ENCODE measurements at regions not wholly inside any gene's neighbourhood (a gene's known extent, or its start where the extent isn't known, plus 50 kb on each side); places are given as distances from the start of the nearest gene placed in this dataset.
"Not testable (repeated sequence)": the region's sequence is repeated elsewhere in the genome, so short reads cannot be mapped to it uniquely, and the experiment has no call there.

DNA sequence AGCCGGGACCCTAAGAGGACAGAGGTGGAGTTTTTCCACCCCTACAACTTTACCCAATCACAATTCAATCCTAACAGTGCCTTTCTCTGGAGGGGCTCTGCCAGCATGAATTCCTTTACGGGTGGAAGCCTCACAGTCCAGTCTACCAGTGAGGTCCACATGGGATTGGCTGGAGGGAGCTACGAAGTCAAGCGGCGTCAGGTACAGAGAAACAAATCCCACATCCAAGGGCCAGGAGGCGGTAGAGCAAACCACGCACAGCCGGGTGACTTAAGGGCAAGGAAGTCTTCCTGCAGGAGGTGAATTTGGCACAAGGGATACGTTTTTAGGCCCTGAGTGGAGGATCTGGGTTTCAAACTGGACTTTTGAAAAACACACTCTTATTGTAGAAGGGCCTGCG is 199.6 kb downstream of the UQCRFS1 start:
- no peak for DNase-seq

DNA sequence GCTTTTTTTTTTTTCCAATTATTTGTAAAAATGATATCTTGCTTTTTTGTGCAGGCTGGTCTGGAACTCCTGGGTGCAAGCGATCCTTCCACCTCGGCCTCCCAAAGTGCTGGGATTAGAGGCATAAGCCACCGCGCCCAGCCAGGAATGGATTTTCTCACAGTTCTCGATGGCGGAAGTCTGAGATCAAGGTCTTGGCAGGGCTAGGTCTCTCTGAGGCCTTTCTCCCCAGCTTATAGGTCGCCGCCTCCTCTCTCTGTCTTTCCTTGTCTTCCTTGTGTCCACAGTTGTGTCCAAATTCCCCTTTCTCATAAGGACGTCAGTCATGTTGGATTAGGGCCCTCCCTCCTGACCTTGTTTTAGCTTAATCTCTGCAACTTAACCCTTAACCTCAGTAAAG is 200.5 kb downstream of the UQCRFS1 start:
- DNase-seq = no peak

DNA sequence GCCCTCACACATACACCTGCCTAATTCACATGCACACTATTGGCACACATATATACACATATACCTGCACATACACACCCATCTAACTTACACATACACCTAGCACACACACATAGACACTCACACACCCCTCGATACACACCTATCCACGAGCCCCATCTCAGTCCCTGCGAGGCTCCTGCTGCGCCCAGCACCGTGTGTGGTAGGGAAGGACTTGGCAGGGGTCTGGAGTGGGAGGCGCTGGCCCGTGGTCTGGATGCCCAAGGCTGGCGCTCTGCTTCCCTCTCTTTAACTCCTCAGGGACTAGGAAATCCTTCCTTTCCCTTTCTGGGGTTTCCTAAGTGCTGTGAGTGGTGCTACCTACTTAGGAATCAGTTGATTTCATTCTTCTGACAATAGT is 202.7 kb downstream of the UQCRFS1 start:
- no peak for DNase-seq

DNA sequence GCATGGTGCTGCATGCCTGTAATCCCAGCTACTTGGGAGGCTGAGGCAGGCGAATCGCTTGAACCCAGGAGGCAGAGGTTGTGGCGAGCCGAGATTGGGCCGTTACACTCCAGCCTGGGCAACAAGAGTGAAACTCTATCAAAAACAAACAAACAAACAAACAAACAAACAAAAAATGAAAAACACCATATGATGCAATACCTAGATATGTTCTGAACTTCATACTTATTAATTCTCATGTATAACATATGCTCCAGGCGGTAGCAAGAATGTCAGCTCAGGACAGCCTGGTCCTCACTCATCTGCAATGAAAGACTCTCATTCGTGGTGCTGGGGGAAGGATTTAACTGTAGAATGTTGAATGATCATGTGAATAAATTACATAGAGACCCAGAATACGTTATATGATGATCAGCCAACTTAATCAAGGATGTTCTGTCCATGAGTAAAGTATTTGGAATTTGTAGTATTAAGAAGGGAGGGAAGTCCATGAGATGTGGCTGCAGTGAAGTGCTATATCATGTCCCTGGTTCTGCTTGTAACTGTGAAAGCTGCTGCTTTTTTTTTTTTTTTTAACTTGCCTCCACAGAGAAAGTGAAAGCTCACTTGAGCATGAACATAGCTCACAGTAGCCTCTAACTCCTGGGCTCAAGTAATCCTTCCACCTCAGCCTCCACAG is 206.8 kb downstream of the UQCRFS1 start:
- DNase-seq = peak in 1 of 3 donors; percentile 69

DNA sequence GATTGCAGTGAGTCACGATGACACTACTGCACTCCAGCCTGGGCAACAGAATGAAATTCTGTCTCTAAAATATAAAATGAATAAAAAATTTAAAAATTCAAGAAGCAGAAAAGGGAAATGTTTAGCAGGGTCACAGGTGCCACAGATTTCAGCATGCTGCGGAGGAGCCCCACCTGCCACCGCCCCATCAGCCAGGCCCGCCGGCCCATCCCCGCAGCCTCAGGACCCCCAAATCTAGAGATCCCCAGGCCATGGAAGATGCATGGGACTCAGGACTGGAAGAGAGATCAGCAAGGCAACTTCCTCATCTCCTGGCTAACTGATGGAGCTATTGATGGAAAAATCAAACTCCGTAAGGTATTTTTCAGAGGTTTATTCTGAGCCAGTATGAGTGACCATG is 208.2 kb downstream of the UQCRFS1 start:
- no peak for DNase-seq

DNA sequence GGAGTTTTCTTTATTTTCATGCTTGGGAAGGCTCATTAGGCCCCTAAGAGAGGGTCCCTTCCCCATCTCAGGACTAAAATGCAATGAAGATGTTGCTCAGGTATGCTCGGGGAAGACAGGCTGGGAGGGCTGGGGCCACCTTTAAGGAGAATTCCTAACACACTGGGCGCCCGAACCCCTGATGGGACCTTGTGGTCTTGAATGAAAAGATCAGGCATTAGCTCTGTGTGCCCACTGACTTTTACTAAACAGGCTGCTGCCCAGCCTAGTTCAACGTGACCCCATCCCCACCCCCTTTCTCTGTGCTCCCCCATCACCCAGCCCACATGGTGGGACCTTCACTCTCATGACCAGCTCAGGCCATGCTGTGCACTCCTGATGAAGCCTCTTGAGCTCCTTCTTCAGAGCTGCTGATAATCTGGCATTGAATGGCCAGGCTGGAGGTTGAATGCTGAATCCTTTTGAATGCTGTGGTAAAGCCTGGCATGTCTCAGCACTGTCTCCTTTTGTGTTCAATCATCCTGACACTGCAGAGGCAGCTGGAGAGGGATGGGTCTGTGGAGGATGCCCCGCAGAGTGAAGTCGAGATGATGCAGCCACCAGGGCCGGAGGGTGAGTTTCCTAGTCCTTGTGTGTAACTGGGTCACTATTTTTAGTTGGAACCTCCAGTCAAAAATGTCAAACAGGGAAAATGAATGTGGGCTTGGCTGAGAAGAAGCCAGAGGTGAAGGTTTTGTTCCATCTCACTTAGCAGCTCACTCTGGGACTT is 209.1 kb downstream of the UQCRFS1 start:
- no peak for DNase-seq

DNA sequence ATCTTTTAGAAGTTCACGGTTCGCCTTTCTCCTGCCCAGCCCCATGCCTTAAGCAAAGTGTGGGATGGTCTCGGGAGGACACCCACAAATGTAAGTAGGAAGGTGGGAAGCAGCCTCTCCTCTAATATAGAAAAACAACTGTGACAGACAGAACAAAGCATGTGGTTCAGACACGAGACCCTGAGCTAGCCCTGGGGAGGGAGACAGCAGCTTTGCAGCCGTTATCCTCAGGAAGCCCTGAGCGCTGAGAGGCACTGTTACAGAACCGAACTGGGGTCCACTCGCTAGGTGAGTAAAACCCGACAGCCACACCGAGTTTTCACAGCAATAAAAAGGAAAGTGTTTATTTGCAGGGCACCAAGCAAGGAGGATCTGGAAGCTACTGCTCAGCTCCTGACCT is 210.6 kb downstream of the UQCRFS1 start:
- no peak for DNase-seq

DNA sequence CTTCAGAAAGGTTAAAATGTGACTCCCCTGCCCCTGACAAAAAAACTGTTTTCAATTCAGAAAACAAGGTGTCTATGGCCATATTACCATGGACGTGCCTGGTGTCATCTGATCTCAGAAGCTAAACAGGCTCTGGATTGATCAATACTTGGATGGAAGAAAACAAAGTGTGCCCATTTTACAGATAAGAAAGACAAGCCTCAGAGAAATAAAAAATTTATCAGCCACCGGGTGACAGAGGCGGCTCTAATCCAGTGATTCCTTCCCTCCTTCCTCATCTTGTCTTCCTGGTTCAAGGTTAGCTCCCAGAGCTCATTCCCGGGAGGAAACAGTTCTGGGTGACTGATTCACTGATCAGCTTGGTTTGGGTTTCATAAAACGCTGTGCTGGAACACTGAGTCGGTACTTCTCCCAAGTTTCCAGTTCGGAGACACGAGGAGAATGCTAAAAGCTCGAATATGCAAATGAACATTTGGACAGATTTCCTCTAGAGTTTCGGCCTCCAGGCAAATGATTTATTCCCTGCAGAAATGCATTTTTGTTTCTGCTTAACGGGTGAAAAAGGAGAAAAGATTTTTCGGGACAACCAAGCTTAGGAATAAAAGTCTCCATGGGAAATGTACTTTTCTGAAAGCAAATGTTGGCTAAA is 211.2 kb downstream of the UQCRFS1 start:
- peak in 1 of 3 donors; percentile 10 for DNase-seq

DNA sequence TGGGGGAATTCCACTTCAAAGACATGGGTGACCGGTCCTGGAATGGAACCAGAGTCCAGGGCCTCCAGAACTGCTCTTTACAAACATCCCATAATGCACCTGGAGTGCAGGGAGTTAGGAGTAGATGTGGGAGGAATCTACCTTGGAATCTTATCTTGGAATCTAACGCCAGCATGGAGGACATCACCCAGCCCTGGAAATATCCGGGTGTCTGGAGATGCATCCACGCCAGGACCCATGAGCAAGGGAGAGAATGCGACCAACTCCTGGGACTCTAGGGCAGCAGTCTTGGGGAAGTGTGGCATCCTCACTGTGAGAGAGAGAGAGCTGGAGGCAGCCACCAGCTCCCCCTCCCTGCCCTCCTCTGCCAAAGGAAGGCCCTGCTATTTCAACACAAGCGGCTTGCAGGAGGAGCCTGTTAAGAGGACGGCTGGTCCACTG is 211.8 kb downstream of the UQCRFS1 start:
- no peak for DNase-seq

DNA sequence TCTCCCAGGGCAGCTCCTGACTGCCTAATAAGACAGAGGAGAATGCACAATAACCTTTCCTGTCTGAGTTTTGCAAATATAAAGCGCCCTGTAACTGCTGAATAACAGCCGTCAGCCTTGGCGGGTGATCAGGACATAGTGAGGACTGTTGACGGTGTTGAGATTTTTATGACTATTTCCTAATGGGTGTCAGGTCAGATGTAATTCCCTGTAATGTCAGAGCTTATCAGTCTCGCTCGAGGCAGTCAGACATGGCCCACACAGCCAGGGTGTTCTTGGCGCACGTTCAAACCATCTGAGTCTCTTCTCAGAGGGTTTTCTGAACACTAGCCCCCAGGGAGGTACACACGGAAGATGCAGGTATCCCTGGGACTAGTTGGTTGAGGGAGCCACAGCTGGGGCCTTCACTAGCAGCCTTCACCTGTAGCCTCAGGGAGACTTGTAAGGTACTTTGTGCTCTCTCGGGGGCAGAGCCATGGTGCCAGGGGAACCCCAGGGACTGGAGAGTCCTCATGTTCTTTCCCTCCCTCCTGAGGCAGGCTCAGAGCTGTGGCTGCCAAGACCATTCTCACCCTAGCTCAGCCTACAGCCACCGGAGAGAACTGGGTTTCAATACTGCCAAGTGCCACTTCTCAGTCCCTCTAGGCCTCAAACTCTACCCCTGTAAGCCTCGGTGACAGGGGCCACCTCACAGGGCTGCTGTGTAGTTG is 213.1 kb downstream of the UQCRFS1 start:
- DNase-seq = no peak

DNA sequence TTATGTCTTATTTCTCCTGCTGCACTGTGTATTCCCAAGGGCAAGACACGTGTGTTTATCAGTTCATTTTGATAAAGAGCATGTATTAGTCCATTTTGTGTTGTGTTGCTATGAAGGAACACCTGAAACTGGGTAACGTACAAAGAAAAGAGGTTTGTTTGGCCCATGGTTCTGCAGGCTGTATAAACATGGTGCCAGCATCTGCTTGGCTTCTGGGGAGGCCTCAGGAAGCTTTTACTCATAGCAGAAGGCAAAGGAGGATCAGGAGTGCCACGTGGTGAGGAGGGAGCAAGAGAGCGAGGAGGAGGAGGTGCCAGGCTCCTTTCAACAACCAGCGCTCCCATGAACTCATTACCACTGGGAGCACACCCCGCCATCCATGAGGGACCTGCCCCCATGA is 214.0 kb downstream of the UQCRFS1 start:
- no peak for DNase-seq

DNA sequence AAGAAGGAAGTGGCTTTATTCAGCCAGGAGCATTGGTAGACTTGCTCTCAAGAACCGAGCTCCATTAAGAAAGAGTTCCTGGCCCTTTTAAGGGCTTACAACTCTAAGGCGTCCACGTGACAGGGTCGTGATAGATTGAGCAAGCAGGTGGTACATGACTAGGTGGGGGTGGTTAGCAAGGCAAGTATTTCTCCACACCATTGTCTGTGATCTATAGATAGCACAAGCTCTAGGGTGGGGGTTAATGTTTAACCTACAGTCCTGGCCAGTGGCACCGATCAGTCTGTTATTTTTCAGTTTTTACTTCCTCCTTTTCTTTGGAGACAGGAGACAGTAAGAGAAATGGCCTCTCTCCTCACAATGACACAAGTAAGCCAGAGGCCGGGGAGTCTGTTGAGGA is 215.1 kb downstream of the UQCRFS1 start:
- not testable (repeated sequence) for DNase-seq

DNA sequence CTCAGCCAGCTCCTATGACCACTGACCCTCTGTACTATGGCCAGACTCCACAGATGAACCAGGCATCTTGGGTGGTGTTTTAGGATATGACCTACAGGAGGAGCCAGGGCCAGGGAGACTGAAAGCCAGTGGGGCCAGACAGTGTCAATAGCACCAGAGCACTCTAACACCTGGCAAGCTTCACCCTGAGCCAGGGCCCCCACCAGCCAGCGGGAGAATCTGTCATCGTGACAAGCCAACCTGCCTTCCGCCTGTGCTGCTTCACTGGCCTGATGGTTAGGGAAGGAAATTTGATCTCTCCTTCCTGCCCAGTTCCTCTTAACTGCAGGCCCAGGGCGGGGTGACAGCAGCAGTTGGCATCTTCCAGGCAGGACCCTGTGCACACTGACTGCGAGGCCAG is 222.4 kb downstream of the UQCRFS1 start:
- DNase-seq = no peak

DNA sequence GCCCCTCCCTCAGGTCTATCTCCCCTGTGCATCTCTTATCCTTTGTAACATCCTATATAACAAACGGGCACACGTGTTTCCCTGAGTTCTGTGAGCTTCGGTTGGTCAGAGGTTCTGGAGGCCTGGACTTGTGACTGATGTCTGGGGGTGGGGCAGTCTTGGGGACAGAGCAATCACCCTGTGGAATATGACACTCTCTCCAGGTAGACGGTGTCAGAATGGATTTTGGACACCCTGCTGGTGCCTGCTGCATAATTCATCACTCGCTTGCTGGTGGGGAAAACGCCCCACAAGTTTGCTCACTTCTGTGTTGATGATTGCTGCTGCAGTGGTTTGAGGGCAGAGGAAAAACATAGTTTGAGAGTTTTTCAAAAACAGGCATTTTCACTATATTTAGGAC is 223.2 kb downstream of the UQCRFS1 start:
- DNase-seq = no peak

DNA sequence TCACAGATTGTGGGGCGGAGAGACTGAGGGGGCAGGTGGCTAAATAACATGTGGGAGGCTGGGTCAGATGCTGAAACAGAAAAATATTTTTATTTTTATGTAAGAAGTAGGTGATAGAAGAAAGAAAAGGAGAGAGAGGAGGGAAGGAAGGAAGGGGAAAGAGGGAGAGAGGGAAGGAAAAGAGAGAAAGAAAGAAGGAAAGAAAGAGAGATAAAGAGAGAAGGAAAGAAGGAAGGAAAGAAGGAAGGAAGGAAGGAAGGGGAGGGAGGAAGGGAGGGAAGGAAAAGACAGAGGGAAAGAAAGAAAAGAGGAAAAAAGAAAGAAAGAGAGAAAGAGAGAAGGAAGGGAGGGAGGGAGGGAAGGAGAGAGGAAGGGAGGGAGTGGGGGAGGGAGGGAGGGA is 224.9 kb downstream of the UQCRFS1 start:
- no peak for DNase-seq

DNA sequence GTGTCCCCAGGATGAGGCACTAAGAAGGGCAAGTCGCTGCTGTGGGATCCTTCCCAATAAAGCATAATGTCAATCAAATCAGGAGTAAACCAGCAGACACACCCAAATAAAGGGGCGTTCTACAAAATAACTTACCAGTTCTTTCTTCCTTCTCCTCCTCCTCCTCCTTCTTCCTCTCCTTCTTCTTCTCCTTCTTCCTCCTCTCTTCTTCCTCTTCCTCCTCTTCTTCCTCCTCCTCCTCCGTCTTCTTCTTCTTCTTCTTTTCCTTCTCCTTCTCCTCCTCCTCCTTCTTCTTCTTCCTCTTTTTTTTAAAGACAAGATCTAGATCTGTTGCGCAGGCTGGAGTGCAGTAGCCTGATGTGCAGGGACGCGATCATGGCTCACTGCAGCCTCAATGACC is 225.8 kb downstream of the UQCRFS1 start:
- DNase-seq = no peak

DNA sequence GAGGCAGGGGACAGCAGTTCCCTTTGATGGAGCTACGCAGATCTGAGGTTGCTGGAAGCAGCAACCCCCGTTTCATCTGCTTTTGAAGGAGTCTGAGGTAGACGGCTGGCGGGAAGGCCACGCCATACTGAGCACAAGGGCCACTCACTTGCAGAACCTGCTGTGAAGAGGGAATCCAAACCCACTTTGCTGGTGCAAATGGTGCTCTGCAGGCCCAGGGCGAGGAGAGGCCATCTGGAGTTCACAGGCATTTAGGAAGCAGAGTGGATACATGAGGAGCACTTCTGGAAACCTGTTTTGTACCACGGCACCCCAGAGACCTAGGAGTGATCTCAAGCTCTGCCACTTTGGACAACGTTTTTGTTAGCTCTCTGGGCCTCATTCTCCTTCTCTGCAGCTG is 227.8 kb downstream of the UQCRFS1 start:
- no peak for DNase-seq

DNA sequence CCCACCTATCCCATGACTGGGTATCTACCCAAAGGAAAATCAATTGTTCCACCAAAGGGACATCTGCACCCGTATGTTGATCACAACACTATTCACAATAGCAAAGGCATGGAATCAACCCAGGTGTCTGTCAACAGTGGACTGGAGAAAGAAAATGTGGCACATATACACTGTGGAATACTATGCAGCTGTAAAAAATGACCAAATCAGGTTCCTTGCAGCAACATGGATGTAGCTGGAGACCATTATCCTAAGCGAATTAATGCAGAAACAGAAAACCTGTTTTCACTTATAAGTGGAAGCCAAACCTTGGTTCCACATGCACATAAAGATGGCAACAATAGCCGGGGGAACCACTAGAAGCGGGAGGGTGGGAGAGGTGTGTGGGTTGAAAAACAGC is 228.6 kb downstream of the UQCRFS1 start:
- DNase-seq = no peak

DNA sequence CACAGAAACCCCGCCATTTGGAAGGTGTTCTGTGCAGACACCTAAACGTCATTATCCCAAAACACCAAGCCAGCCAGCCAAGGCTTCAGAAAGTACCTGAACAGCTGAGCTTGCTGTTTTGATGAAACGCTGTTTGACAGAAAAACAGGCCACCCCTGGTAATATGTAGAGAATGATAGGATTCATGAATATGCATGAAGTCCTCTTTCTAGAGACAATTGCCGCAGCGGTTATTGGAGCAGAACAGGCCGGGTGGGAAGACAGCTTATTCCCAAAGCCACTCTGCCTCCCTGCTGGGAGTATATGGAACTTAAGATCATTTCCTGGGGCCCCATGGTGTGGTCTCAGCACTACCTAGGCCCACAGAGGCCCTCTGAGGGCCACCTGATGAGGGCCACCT is 229.5 kb downstream of the UQCRFS1 start:
- no peak for DNase-seq

DNA sequence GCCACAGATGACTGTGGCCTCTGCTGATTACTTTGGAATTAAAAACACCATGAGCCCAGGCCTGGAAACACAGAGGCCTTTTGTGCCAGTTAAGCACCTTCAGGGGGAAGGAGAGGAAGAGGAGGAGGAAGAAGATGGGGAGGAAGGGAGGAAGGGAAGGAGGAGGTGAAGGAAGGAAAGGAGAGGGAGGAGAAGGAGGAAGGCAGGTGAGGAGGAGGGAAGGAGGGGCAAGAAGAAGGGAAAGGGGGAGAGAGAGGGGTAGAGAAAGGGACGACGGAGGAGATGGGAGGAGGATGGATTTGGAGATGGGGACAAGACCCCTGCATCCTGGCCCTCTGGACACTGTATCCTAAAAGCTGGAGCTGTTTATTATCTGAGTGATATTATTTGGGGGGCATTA is 231.0 kb downstream of the UQCRFS1 start:
- DNase-seq = no peak

DNA sequence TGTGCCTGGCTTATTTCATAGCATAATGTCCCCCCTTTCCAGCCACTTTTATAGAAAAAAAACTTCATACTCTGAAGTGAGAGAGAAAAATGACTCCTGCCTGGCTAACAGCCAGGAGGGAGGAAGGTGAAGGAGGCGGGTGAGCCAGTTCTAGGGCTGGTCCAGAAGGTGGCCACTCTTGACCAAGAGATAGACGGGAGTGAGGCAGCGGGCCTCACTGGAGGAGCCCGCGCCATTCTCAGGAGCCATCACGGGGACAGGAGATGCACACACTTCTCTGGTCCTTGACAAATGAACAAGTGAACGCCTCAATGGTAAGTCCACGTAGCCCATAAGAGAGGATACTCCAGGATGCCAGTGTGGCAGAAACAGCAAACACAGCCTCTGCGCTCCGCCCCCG is 231.4 kb downstream of the UQCRFS1 start:
- no peak for DNase-seq

DNA sequence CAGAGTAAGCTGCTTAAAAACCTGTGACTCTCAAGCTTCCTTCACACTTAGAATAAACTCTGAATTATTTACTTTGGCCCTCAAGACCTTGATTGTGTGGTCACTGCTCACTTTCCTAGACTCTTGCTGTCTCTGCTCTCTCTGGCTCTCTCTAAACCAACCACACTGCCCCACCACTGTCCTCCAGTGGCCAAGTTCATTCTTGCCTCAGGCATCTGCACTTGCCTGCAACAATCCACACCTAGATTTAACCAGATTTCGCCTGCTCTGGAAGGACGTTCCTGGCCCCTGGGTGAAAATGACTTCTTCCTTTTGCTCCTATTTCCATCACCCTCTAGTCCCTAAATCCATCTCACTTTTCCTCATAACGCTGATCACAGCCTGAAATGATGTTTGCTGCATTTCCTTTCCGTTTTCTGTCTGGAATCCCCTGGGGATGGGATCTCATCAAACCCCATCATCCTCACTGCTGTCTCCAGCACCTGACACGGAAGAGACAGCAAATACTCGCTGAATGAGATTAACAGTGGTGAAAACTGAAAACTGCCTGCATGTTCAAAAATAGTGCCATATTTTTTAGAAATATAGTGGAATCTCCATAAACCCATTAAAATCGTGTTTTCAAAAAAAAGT is 232.6 kb downstream of the UQCRFS1 start:
- DNase-seq = no peak

Data from muscle of back (tissue), 3 donors.